Calu3 (cell line): ENCODE measurements at regions not wholly inside any gene's neighbourhood (a gene's known extent, or its start where the extent isn't known, plus 50 kb on each side); places are given as distances from the start of the nearest gene placed in this dataset.

ENCODE experiments used
- BruUV-seq: library from RNA; stranded (reverse); fragments of 400-500 nt; replicated peaks from 2 replicates; lab custom pipeline; 2021; lab: Mats Ljungman, UMichigan
- CTCF ChIA-PET: fragments of 300-600 bp; sonication (Branson Sonifier 250); formaldehyde crosslinking; loops from one replicate; lab custom pipeline; 2022; ENCODE audit warnings: antibody characterized with exemption; lab: Charles Lee
- DNase-seq: peaks from one replicate; pipeline ENCODE4 v3.0.0; 2022
- H3K27ac Mint-ChIP-seq: one replicate; pipeline ENCODE4 v1.8.0; 2022; ENCODE audit warnings: mixed read lengths; ENCODE audit not compliant: unreplicated experiment
- H3K27me3 Mint-ChIP-seq: one replicate; pipeline ENCODE4 v1.8.0; 2022; ENCODE audit warnings: mixed read lengths; ENCODE audit not compliant: unreplicated experiment
- H3K36me3 Mint-ChIP-seq: one replicate; pipeline ENCODE4 v1.8.0; 2022; ENCODE audit warnings: mild to moderate bottlenecking, moderate library complexity, mixed read lengths; ENCODE audit not compliant: insufficient read depth, unreplicated experiment
- H3K4me1 Mint-ChIP-seq: one replicate; pipeline ENCODE4 v1.8.0; 2022; ENCODE audit warnings: mild to moderate bottlenecking, low read depth, mixed read lengths; ENCODE audit not compliant: unreplicated experiment
- H3K4me3 Mint-ChIP-seq: one replicate; pipeline ENCODE4 v1.8.0; 2022; ENCODE audit warnings: mild to moderate bottlenecking, low read depth, moderate library complexity, mixed read lengths; ENCODE audit not compliant: unreplicated experiment
- H3K9me3 Mint-ChIP-seq: one replicate; pipeline ENCODE4 v1.8.0; 2022; ENCODE audit warnings: low read depth, mixed read lengths; ENCODE audit not compliant: unreplicated experiment
- CTCF ChIP-seq: fragments of 200-600 bp; IDR thresholded peaks from one replicate; pipeline ENCODE4 v1.8.0; 2022; ENCODE audit warnings: antibody characterized with exemption; ENCODE audit not compliant: unreplicated experiment
- intact Hi-C: fragments of 100-400 bp; cut with micrococcal nuclease; formaldehyde crosslinking; loops from one replicate; pipeline ENCODE4 v1.10.0; 2022; ENCODE audit not compliant: unreplicated experiment

DNA sequence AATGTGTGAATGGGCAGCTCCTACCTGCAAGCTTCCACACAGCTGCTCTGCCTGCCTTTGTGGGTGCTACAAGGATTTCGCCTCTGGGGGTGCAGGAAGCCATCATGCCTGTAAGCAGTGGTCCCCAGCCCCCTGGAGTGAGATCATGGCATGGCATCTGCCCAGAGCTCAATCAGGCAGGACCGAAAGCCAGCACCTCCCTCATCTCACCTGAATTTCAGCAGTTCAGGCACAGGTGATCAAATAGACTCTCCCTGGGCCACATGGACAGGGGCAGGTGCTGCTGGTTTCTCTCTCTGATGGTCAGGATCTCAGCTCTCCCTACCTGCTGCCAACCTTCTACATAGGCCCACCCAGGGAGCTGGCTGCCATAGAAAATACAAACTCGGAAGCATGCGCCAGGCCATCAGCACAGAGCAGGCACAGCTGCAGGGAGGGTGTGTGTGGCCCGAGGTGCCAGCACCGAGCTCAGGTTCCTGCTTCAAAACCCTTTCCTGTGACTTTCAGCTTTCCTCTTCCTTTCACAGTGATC is 133.2 kb upstream of the ID2 start:
- no peak for TF ChIP-seq CTCF
- no peaks in the 10 kb centered on the region for H3K9me3 Mint-ChIP-seq
- no peak overlapping the region for H3K4me3 Mint-ChIP-seq
- BruUV-seq: no TSS peak
- DNase-seq: no peak
- H3K27me3 Mint-ChIP-seq: no peaks in the 10 kb centered on the region
- no peak overlapping the region for H3K27ac Mint-ChIP-seq
- H3K4me1 Mint-ChIP-seq: peaks cover 7% of the 10 kb centered on the region
- CTCF ChIA-PET: no interaction called here
- intact Hi-C loops: no loop called here
- no peaks in the 10 kb centered on the region for H3K36me3 Mint-ChIP-seq

DNA sequence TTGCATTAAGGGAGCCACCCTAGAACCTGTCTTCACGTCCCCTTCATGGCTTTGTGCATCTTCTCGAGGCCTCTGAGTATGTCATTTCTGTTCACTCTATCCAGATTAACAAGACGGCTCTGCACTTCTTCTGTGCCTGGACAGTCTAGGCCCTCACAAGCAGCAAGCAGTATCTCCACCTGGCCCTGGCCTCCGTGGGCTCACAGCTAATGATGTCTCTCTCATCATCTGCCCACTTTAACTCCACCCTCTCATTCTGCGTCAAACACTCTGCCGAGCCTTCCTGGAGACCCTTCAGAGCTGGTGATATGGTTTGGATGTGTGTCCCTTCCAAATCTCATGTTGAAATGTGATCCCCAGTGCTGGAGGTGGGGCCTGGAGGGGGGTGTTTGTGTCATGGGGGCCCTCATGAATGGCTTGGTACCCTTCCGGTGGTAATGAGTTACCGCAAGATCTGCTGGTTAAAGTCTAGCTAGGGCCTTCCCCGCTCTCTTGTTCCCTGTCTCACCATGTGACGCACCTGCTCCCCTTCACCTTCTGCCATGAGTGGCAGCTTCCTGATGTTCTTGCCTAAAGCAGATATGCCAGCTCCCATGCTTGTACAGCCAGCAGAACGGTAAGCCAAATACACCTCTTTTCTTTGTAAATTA is 132.5 kb upstream of the ID2 start:
- no peak overlapping the region for H3K4me3 Mint-ChIP-seq
- CTCF ChIA-PET: interaction anchor here (0.5 kb wide), 1 partner anchor 135 kb away, joined by 3 read pairs; no protein-coding TSS in a partner anchor
- TF ChIP-seq CTCF: no peak
- BruUV-seq: no TSS peak
- H3K4me1 Mint-ChIP-seq: peaks cover 2% of the 10 kb centered on the region
- DNase-seq: no peak
- intact Hi-C loops: no loop called here
- H3K27me3 Mint-ChIP-seq: no peaks in the 10 kb centered on the region
- no peaks in the 10 kb centered on the region for H3K36me3 Mint-ChIP-seq
- H3K9me3 Mint-ChIP-seq: no peaks in the 10 kb centered on the region
- no peak overlapping the region for H3K27ac Mint-ChIP-seq

GRCh38 chr2:8549942-8550341 is 131.9 kb upstream of the ID2 start:
- no peak overlapping the region for H3K4me3 Mint-ChIP-seq
- H3K36me3 Mint-ChIP-seq: no peaks in the 10 kb centered on the region
- no peak overlapping the region for H3K27ac Mint-ChIP-seq
- CTCF ChIA-PET: interaction anchor here (0.5 to 0.6 kb wide), 2 partner anchors 48 to 134 kb away, joined by 3 read pairs; no protein-coding TSS in a partner anchor
- no peaks in the 10 kb centered on the region for H3K4me1 Mint-ChIP-seq
- BruUV-seq: no TSS peak
- H3K9me3 Mint-ChIP-seq: no peaks in the 10 kb centered on the region
- no peaks in the 10 kb centered on the region for H3K27me3 Mint-ChIP-seq
- intact Hi-C loops: no loop called here
- no peak for TF ChIP-seq CTCF
- no peak for DNase-seq

DNA sequence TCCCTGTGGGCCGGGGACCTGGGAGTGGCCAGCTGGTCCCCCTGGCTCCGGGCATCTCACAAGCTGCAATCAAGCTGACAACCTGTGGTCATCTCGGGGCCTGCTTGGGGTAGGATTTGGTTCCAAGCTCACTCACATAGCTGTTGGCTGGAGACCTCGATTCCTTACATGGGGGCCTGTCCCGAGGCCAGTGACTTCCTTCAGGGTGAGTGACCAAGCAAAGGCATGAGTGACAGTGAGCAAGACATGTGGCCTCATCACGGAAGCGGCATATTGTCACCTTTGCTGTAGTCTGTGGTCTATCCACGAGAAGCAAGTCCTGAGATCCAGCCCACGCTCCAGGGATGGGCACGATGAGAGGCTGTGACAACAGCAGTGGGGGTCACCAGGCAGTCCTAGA is 131.4 kb upstream of the ID2 start:
- intact Hi-C loops: no loop called here
- no peaks in the 10 kb centered on the region for H3K9me3 Mint-ChIP-seq
- H3K27me3 Mint-ChIP-seq: no peaks in the 10 kb centered on the region
- BruUV-seq: no TSS peak
- H3K4me3 Mint-ChIP-seq: no peak overlapping the region
- H3K4me1 Mint-ChIP-seq: no peaks in the 10 kb centered on the region
- no peak for TF ChIP-seq CTCF
- no peak overlapping the region for H3K27ac Mint-ChIP-seq
- no peaks in the 10 kb centered on the region for H3K36me3 Mint-ChIP-seq
- DNase-seq: no peak
- CTCF ChIA-PET: interaction anchor here (0.6 kb wide), 1 partner anchor 48 kb away, joined by 3 read pairs; no protein-coding TSS in a partner anchor
